Tibial nerve (tissue), 3 donors: ENCODE measurements at regions not wholly inside any gene's neighbourhood (a gene's known extent, or its start where the extent isn't known, plus 50 kb on each side); places are given as distances from the start of the nearest gene placed in this dataset.

Experiments used
- CTCF ChIP-seq, 5 experiments: fragments of 200-600 bp in 3 of 5; fragments of 450-650 bp in 2 of 5; sonication (generic) in 3 of 5; IDR thresholded peaks; one replicate each; pipeline ENCODE4 v1.5.1; 2016 to 2019; ENCODE audit warnings: antibody characterized with exemption in 5 of 5, mild to moderate bottlenecking in 3 of 5, moderate library complexity in 2 of 5
- POLR2A ChIP-seq, 2 donors: fragments of 450-650 bp; IDR thresholded peaks; one replicate each; pipeline ENCODE4 v1.6.1; 2017; ENCODE audit warnings: antibody characterized with exemption in 2 of 2, mild to moderate bottlenecking in 2 of 2, moderate library complexity in 2 of 2

- TF ChIP-seq CTCF (IDR thresholded peaks at IDR 0.05) (no peak), POLR2A (IDR thresholded peaks at IDR 0.05) (no peak)
Measured at GRCh38 chr2:142463047-142463446, 332.2 kb upstream of the LRP1B start.
